NOMO-1 treated with DMSO at 0.1 percent for 48 hours (cell line): ENCODE measurements at regions not wholly inside any gene's neighbourhood (a gene's known extent, or its start where the extent isn't known, plus 50 kb on each side); places are given as distances from the start of the nearest gene placed in this dataset.

Experiments
- DNase-seq: peaks from one replicate; lab custom pipeline; 2025; ENCODE audit not compliant: unreplicated experiment; lab: John Stamatoyannopoulos, UW

DNA sequence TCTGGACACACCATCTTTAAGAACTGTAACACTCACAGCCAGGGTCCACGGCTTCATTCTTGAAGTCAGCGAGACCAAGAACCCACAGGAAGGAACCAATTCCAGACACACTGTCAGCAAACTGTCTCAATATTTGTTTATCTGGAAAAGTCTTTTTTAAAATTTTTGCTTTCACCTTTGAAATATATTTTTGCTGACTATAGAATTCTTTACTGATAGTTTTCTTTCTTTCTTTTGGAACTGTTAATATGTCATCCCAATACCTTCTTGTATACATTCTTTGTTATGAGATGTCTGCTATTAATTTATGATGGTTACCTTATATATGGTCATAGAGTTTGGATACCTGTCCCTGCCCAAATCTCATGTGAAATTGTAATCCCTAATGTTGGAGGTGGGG lies 145.1 kb upstream of the IRX4 start:
- no peak for DNase-seq

DNA sequence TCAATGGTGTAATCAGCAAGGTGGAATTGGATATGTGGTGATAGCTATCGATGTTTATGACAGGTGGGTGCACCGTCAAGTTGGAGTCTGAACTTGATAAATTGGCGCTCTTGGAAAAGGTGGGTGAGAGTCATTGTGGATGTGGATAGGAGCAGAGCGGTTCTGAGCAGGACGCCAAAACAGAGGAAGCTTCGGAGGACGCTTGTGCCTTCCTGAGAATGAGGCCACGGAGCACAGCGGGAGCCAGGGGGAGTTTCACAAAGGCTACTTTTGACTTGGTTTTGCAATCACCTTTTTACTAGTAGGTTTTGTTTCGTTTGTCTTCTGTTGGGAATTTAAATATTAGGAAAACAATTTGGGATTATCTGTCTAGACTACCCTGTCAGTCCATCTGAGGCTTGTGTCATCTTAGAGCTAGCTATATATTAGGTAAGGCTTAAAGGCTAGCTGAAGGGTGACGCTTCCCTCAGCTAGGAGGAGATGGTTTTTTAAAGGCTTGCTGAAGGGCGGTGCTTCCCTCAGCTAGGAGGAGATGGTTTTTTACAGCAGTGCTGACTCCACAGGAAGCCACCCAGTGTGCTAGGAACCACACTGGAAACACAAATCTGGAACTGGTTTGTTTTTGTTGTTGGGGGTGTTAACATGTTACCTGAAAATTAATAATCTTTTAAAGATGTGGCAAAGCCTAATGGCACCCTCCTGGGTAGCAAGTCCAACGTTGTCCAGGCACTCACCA lies 142.4 kb upstream of the IRX4 start:
- DNase-seq: no peak

DNA sequence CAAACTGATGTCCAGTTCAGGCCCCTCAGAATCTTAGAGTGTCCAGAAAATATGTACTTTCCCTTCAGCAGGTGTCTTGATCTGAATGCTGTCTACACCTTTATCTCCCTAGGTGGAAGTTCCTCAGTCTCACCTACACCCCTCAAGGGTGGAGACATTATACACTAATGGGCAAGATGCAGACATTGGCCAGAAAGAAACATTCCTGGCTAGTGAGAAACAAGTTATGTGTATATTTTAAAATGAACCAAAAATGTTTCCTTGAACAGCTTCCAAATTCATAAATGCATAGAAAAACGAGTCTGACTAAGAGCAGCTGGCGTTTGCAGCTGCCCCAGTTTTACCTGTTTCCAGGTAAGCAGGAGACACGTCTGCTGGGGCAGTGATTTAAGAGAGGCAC lies 140.5 kb upstream of the IRX4 start:
- no peak for DNase-seq

DNA sequence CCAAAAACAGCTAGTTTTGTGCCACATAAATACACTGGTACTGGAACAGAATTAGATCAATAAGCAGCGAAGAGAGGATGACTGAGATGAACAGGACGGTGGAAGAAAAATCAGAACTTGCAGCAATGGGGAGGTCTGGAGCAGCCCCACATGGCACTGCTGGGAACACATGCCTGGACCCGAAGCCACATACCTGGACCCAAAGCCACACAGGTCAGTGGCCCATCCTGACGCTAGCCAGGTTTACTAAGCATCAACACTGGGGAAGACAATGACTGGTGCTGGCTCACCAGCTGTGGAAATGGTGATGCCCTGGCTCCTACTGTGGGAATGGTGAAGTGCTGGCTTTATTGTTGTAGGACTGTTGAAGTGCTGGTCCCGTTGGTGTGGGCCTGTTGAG lies 139.7 kb upstream of the IRX4 start:
- DNase-seq: no peak

DNA sequence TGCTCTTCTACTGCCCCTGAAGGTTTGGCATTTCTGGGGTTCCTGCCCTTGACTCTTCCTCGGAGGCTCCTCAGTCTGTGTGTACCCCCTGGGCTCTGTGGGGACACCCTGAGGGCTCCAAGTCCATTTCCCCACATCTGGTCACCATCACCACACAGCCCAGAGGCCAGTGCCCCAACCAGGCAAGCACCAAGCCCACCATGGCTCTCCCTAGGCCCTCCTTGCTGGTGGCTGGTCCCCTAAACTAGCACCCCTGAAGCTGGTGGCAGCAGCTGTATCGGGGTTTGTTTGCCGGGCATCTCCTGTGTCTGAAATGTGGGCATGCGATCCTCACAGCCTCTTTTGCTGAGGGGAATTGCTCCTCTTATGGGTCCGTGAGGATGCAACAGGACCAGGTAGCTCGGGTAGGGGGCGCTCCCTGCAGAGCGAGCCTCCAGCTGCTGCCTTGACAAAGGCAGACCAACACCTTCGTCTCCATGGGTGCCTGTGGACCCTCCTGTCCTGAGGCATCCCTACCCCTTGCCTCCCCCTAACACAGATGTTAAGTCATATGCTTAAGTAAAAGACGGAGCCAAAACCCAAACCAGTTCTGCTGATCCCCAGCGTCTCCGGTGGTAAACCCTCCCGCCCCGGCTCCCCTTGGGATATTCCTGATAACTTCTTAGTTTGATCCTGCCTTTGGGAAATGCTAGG lies 138.9 kb upstream of the IRX4 start:
- DNase-seq: no peak

DNA sequence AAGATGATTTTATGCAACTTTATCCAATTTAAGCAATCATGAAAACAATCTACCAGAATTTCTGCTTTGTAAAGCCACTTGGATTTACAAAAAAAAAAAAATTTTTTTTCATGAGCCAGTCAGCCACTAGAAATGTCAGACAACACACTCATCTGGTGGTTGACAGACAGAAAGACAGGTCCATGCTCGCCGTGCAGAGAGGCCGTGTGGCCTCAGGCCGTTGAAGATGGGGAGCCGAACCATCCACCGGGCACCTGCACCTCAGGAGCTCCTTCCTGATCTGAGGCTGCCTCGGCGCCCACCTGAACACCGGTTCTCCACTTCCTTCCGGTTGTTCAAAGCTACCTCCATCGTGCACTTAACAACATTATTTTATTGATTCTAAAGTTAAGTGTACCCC lies 138.0 kb upstream of the IRX4 start:
- no peak for DNase-seq

DNA sequence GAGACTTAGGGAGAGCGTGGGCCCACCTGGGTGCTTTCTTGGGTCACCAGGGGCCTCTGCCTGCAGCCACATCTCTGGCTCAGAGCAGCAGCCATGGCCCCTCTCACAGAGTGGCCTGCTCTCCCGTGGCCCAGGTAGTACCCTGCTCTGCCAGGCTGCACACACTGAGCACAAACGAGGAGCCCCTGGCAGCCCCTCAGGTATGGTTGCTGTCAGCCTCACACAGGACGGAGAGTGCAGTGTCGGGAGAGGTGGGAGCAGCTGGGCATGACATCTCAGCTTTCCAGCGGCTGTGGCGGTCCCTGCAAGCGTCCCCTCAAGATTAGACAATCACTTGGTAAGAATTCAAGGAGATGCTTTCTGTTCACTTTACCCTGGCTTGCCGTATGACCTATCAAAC lies 137.0 kb upstream of the IRX4 start:
- DNase-seq: no peak

DNA sequence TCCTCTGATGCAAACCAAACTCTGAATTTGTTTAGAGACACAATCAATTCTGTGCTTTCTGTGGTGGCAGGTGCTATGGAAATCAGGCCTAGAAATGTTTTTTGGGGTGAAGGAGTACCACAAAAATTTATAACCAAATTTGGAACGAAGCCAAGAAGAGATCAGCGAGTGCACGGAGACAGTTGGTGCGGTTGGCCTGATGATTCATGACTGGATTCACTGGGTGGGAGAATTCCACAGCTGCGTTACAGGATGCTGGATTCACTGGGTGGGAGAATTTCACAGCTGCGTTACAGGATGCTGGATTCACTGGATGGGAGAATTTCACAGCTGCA lies 135.6 kb upstream of the IRX4 start:
- no peak for DNase-seq

DNA sequence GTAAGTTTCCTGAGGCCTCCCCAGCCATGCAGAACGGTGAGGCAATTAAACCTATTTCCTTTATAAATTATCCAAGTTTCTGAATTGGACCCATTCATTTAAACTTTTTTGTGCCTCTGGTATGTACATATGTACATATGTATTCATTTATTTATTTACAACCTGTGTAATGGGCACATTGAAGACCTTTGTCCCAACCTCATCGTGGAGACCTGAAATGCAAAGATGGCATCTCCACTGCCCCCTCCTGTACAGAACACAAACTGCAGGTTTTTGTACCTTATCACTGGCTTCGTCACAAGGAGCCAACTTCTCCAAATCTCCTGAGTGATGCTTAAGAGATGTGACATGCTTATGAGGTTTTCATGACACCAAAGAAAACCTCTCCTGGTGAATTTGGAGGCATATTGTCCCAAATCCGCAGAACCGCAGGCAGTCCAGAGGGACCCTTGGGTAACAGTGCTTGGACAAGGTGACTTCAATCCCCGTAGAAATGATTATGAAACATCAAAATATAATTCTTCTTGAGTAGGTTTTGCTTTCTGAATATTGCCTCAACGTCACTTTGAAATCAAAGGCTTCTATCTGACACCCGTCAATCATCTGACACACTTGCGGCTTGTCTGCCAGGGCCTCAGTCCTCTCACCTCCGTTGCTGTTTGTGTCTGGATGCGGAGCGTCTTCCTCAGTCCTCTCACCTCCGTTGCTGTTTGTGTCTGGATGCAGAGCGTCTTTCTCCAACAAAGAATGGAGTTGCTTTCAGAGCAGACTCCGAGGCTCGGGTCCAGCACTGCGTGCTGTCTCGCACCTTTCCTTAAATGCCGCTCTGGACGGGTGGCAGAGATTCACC lies 135.0 kb upstream of the IRX4 start:
- peak; percentile 42 for DNase-seq

DNA sequence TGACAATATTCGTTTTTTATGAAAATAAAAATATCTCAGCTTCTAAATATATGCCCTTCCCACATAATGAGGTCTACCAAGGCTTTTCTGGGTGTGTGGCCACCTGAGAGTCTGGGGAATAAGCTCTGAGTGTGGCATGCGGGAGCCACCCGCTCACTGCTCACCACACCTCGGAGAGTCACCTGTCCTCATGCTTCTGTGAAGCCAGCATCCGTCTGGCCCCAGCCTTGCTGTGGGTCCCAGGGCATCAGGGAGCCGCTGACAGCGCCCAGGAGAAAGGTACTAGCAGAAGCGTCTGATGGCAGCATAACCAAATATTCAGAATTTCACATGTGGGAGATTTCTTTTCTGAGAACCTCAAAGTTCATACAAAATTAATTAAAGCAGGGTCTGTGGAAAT lies 133.2 kb upstream of the IRX4 start:
- DNase-seq: no peak

DNA sequence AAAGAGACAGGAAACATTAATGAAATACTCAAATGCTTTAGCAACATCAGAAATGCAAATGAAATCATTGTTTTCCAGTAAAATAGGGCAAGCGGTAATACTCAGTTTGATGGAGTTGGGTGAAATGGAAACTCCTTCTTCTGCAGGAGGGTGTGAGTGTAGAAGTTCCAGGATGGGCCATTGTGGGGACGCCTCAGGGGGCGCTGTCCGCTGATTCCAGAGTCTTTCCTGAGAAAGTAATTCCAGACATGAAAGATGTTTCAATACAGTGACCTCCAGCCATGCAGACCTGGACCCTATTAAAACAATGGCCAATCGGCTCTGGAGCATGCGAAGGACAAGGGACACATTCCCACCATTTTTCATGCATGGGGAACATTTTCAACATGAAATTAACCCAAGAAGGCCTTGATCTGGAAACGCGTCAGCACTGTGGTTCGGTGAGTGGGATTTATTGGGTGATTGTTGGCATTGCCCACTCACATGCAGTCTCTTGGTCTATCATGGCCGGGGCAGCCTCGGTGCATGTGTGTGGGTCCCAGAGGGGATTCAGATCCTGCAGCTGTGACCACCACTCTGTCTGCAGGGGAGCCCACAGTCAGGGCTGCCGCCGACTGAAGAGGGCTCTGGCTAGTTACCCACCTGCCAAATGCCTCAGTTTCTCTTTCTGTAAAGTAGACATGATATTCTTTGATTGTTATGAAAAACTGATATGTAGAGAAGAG lies 132.6 kb upstream of the IRX4 start:
- DNase-seq: no peak

DNA sequence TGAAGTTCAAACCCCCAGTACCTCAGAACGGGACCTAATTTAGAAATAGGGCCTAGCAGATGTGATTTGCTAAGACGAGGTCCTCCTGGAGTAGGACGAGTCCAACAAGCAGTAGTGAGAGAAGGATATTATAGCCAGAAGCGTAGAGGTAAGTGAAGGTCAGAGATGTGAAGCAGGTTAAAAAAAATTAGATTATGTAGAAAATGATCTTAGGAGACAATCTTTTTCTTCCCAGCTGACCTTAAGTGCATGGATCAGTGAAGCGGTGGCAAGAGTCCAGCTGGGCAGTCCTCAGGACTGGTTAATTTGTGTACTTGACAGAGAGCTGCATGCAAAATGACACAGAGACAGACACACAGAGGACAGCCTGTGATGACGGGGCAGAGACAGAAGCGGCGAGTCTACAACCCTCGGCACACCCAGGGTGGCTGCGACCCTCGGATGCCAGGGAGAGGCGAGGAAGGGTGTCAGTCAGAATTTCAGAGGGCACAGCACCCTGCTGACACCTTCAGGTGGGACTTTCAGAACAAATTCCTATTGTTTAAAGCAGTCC lies 131.4 kb upstream of the IRX4 start:
- no peak for DNase-seq

DNA sequence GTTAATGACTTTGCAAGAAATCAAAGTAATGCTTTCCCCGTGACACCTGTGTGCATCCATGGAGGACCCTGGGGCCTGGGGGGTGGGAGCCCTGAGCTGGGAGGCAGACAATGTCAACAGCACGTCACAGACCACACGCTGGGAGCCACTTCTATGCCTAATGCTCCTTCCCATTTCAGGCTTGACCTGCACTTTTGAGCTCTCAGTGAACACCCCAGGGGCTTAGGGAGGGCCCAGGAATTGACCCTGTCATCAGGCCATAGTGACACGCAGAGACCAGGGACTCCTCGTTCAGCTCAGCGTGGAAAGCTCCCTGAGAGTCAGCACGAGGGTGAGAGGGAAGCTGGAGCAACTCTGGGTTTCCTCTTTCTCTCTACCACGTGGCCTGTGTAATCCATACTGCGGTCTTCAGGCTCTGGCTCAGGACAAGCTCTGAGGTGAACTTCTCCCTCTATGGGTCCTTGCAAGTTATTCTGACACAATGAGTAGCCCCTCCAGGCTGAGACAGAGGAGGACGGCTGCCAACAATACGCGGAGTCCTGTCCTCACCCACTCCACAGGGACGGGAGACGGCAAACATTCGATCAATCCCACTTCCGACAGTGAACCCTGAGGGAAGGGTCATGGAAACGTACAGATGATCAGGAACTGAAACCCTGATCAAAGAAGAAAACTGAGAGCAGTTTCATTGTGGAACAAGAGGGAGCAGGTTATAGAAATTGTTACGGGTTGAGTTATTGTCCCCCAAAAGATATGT lies 130.8 kb upstream of the IRX4 start:
- DNase-seq: no peak

DNA sequence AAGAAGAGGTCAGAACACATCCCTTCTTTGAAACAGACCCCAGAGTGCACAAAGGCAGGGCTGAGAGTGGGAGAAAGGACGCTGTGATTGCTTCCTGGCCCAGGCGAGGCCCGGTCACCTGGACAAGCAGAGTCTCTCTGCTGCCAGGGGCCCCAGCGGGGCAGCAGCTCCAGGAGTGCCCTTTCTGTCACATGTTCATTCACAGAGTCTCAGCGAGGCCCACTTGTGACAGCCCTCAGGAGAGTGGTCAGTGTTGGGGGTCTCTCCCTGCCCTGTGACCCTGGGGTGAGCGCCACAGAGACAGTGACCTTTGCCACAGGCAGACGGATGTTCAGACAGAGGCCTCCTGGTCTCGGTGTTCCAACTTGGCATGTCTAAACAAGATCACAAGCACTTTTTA lies 130.2 kb upstream of the IRX4 start:
- DNase-seq: no peak

DNA sequence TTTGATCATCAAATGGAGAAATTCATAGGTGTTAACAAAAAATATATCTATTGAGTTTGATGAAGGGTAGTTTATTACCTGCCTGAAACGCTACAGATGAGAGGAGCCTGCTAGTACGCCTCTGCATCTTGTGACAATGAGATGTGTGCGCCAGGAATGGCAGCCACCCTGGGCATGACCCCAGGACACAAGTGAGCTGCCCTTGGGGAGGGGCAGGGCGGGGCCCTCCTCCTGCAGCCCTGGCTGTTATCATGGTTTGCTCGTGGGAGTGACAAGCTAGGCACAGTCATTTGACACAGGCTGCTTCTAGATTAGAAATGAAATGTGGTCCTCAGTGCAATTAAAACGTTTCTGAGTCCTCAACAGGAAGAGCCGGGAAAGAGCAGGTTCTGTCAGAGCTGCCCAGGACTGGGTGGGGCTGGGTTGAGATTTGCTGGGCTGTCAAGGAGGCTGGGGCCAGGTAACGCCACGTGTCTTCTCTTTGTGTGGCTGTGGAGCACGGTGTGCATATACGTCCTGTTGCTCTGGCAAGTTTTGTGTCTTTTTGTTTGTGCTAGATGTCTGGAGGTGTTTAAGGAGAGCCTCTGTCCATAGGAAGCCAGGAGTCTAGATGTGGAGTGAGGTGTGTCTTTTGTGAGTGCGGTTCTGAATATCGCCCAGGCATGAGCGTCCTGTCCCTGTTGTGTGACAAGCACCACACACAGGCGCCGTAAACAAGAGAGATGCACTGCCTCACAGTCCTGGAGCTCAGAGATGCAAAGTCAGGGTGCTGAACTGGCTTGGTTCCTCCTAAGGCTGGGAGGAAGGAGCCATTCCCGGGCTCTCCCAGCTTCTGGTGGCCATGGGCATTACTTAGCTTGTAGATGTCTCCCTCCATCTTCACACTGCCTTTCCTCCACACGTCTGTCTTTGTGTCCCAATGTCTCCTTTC lies 129.0 kb upstream of the IRX4 start:
- DNase-seq: no peak

DNA sequence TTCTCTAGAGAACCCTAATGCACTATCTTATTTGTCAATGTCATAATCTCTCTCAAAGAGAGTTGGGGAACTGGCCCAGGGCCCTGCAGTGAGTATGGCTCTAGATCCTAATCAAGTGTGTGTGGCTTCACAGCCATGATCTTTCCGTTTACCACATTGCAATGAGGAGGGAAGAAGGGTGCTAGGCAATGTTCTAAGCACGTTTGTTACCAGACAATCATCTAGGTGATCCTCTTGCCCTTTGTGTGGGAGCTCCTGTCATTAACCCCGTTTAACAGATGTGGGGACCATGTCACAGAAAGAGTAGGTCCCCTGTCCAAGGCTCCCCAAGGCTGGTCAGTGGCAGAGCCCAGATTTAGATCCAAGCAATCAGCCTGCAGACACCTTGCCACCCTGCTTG lies 128.2 kb upstream of the IRX4 start:
- no peak for DNase-seq

DNA sequence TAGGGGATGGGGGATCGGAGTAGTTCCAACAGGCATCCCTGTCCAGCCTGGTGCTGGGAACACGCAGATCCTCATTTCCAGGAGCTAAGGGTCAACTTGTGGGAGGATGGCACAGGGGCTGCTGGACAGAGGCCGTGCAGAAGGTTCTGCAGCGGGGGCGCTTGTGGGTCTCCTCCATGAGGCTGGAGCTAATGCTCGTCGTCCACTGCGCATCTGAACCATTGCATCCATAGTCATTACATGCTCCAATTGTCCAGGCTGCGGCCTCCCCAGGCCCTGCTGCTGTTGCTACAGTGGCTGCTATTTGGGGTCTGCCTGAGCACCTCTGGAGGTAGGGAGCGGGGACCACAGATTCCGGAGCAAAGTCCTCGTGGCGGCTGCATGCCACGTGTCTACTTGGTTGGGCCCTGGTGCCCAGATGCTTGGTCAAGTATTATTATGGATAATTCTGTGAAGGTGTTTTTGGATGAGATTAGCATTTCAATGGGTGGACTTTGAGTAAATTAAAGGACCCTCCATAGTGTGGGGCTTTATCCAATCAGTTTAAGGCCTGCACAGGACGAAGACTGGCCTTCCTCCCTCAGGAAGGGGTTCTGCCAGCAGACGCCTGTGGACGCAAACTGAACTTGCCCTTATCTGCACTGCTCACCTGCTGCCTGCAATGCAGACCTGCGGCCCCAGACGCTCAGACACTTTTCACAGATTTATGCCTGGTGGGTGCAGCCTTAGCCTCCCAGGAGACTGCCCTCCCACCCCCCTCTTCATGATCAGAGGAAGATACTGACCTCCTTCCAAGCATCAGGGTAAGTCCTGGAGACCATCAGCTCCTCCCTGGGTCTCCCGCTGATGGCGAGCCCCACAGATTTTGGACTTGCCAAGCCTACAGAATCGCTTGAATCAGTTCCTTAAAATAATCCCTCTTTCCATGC lies 127.5 kb upstream of the IRX4 start:
- DNase-seq: no peak
